Colonic mucosa (tissue), 4 donors: ENCODE measurements at regions not wholly inside any gene's neighbourhood (a gene's known extent, or its start where the extent isn't known, plus 50 kb on each side); places are given as distances from the start of the nearest gene placed in this dataset.

Experiments
- DNase-seq: peaks from one replicate; pipeline ENCODE4 v3.0.0-alpha.2; 2020
- H3K27ac ChIP-seq: fragments of 200-600 bp; one replicate; pipeline ENCODE4 v1.8.0; 2021
- H3K27me3 ChIP-seq: fragments of 200-600 bp; one replicate; pipeline ENCODE4 v1.8.0; 2021
- H3K36me3 ChIP-seq: fragments of 200-600 bp; one replicate; pipeline ENCODE4 v1.8.0; 2021
- H3K4me1 ChIP-seq: fragments of 200-600 bp; one replicate; pipeline ENCODE4 v1.8.0; 2021; ENCODE audit warnings: mild to moderate bottlenecking
- H3K4me3 ChIP-seq: fragments of 200-600 bp; one replicate; pipeline ENCODE4 v1.8.0; 2021
- H3K9ac ChIP-seq, 2 donors: one replicate each; pipeline ENCODE4 v1.7.0; 2013; ENCODE audit warnings: control low read depth in 2 of 2, low read depth in 2 of 2, low read length in 2 of 2
- H3K9me3 ChIP-seq: fragments of 200-600 bp; one replicate; pipeline ENCODE4 v1.8.0; 2021
- intact Hi-C: fragments of 100-400 bp; cut with DNase I; formaldehyde crosslinking; loops from one replicate; pipeline ENCODE4 v1.14.1; 2022
- TF ChIP-seq, protein P1 (sequence below): fragments of 200-600 bp; IDR thresholded peaks from one replicate; pipeline ENCODE4 v1.8.0; 2022; ENCODE audit warnings: antibody characterized with exemption, mild to moderate bottlenecking
- donor health status: healthy.
- donor health status: DM: no; HTN: no; CAD: no.
- donor health status: DM: no; HTN: no; CAD: no.

DNA sequence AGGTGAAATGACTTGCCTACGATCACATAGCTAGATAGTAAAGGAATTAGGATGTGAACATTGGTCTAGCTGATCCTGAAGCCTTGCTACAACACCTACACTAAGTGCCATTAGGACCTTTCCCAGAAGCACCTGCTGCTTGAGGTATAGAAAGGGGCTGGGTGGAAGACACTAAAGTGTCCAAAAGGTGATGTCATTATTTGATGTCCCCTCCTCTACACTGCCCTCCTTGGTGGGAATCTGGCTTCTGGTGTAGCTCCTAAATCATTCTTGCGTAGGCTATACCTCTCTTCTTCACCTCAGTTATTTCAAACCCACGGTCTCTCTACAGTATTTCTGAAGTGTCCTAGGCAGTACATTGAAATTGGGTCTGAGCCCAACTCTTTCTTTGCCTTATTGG lies 132.5 kb upstream of the FGGY start:
- Histone ChIP-seq H3K4me1 (no peaks in the 10 kb centered on the region), H3K9ac (no peak overlapping the region), H3K36me3 (no peaks in the 10 kb centered on the region), H3K27ac (no peak overlapping the region), H3K27me3 (no peaks in the 10 kb centered on the region), H3K4me3 (no peak overlapping the region), H3K9me3 (no peaks in the 10 kb centered on the region)
- TF ChIP-seq, protein P1, sequence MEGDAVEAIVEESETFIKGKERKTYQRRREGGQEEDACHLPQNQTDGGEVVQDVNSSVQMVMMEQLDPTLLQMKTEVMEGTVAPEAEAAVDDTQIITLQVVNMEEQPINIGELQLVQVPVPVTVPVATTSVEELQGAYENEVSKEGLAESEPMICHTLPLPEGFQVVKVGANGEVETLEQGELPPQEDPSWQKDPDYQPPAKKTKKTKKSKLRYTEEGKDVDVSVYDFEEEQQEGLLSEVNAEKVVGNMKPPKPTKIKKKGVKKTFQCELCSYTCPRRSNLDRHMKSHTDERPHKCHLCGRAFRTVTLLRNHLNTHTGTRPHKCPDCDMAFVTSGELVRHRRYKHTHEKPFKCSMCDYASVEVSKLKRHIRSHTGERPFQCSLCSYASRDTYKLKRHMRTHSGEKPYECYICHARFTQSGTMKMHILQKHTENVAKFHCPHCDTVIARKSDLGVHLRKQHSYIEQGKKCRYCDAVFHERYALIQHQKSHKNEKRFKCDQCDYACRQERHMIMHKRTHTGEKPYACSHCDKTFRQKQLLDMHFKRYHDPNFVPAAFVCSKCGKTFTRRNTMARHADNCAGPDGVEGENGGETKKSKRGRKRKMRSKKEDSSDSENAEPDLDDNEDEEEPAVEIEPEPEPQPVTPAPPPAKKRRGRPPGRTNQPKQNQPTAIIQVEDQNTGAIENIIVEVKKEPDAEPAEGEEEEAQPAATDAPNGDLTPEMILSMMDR: no peak
- no peak for DNase-seq
- intact Hi-C loops: no loop called here

DNA sequence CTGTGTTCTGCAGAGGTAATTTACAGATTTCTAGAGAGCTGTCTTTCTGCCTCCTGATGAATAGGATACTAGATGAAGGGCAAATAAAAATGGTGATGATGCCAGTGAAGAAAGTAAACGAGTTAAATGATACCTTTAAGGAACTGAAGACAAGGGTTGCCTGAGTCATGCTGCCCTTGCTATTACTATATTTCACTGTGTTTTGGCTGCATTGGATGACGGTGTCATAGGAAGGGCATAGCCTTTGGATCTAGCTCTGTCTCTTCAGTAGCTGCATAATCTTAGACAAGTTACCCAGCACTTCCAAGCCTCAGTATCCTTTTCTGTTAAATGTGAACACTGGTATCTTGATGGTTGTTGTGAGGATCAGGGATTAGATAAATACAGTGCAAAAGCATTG lies 131.5 kb upstream of the FGGY start:
- H3K9me3 ChIP-seq: no peaks in the 10 kb centered on the region

DNA sequence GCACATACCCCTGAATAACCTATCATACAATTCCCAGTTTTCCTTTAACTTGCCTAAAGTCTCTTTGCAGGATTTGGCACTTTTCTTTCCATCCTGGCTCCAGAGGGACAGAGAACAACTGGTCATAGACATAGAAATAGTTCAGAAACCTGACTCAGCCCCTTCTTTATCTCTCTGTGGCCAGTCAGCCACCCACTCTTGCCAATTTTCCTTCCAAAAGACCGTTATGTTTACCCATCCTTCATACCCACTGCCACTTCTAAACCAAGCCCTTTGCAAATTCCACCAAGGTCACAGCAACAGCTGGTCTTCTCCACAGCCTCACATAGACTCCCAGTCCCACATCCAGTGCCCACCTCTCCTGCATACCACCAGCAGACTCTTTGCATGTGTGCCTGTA lies 127.2 kb upstream of the FGGY start:
- H3K9me3 ChIP-seq: no peaks in the 10 kb centered on the region
- no peaks in the 10 kb centered on the region for H3K27me3 ChIP-seq
- no peaks in the 10 kb centered on the region for H3K36me3 ChIP-seq
- intact Hi-C loops: no loop called here
- H3K4me1 ChIP-seq: no peaks in the 10 kb centered on the region
- H3K4me3 ChIP-seq: no peak overlapping the region
- H3K9ac ChIP-seq: no peak overlapping the region
- DNase-seq: no peak
- no peak overlapping the region for H3K27ac ChIP-seq
- TF ChIP-seq, protein P1: no peak

More for the DNA sequence above, 131.5 kb upstream of the FGGY start:
- intact Hi-C loops: no loop called here
- Histone ChIP-seq H3K4me3 (no peak overlapping the region), H3K27ac (no peak overlapping the region), H3K4me1 (no peaks in the 10 kb centered on the region), H3K36me3 (no peaks in the 10 kb centered on the region), H3K27me3 (no peaks in the 10 kb centered on the region), H3K9ac (no peak overlapping the region)
- DNase-seq: no peak
- TF ChIP-seq, protein P1: no peak

DNA sequence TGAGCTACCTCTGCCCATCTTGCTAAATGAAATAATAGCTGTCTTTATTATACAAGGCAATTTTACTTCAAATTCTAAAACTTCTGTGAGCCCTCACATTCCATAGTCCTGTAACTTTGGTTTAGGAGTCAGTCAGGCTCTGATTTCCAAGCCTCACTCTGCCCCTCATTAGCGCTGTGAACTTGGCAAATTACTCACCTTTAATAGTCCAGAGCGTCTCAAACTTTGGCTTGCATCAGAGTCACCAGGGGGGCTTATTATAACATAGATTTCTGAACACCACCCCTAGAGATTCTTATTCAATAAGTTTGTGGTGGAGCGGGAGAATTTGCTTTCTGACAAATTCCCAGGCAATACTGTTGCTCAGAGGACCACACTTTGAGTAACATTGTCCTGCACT lies 126.2 kb upstream of the FGGY start:
- Histone ChIP-seq H3K4me3 (no peak overlapping the region), H3K27me3 (no peaks in the 10 kb centered on the region), H3K27ac (no peak overlapping the region), H3K4me1 (no peaks in the 10 kb centered on the region), H3K9ac (no peak overlapping the region), H3K36me3 (no peaks in the 10 kb centered on the region), H3K9me3 (no peaks in the 10 kb centered on the region)
- intact Hi-C loops: no loop called here
- no peak for DNase-seq
- TF ChIP-seq, protein P1: no peak

DNA sequence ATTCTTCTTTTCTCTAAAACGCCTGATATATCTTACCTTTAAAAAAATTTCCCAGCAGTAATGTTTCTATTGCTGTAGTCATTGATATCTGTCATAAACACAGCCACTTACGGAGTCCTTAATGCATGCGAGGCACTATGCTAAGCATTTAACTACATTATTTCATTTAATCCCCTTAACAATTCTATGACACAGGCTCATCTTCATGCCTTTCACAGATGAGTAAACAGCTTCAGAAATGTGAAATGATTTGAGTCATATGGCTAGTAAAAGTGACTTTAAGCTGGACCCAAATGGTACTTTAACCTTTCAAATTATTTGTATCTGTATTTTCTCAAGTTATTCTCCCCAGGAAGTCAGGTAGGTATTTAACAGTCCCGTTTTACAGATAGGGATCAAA lies 125.1 kb upstream of the FGGY start:
- Histone ChIP-seq H3K9ac (no peak overlapping the region), H3K4me1 (no peaks in the 10 kb centered on the region), H3K36me3 (no peaks in the 10 kb centered on the region), H3K9me3 (no peaks in the 10 kb centered on the region), H3K27ac (no peak overlapping the region), H3K4me3 (no peak overlapping the region), H3K27me3 (no peaks in the 10 kb centered on the region)
- intact Hi-C loops: no loop called here
- DNase-seq: no peak
- TF ChIP-seq, protein P1: no peak

DNA sequence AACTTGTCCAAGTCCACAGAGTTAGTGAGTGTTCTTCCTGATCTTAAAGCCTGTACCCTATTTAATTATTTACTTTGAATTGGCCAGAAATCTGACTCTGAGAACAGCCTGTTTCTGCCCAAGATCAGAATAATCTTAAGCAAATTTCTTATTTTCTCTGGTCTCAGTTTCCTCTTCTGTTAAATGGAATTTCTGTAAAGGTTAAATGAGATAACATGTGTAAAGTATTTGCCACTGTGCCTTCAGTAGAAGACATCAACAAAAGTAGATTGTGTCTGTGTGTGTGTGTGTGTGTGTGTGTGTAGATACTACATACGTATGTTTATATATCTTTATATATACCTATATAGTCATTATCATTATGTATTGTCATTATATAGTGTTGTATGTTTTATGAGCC lies 124.2 kb upstream of the FGGY start:
- no peak overlapping the region for H3K27ac ChIP-seq
- TF ChIP-seq, protein P1: no peak
- H3K9ac ChIP-seq: no peak overlapping the region
- intact Hi-C loops: no loop called here
- DNase-seq: no peak
- H3K4me3 ChIP-seq: no peak overlapping the region
- no peaks in the 10 kb centered on the region for H3K36me3 ChIP-seq
- no peaks in the 10 kb centered on the region for H3K9me3 ChIP-seq
- no peaks in the 10 kb centered on the region for H3K4me1 ChIP-seq
- no peaks in the 10 kb centered on the region for H3K27me3 ChIP-seq
